HG02763 (cell line): ENCODE measurements at regions not wholly inside any gene's neighbourhood (a gene's known extent, or its start where the extent isn't known, plus 50 kb on each side); places are given as distances from the start of the nearest gene placed in this dataset.
A peak's percentile ranks its signal among the peaks of the same experiment; 100 is the strongest.

ENCODE experiments used
- ATAC-seq: cut with Tn5 transposase; IDR thresholded peaks from one replicate; pipeline ENCODE4 v1.9.1; 2021; ENCODE audit warnings: mild to moderate bottlenecking, moderate library complexity; ENCODE audit not compliant: unreplicated experiment

DNA sequence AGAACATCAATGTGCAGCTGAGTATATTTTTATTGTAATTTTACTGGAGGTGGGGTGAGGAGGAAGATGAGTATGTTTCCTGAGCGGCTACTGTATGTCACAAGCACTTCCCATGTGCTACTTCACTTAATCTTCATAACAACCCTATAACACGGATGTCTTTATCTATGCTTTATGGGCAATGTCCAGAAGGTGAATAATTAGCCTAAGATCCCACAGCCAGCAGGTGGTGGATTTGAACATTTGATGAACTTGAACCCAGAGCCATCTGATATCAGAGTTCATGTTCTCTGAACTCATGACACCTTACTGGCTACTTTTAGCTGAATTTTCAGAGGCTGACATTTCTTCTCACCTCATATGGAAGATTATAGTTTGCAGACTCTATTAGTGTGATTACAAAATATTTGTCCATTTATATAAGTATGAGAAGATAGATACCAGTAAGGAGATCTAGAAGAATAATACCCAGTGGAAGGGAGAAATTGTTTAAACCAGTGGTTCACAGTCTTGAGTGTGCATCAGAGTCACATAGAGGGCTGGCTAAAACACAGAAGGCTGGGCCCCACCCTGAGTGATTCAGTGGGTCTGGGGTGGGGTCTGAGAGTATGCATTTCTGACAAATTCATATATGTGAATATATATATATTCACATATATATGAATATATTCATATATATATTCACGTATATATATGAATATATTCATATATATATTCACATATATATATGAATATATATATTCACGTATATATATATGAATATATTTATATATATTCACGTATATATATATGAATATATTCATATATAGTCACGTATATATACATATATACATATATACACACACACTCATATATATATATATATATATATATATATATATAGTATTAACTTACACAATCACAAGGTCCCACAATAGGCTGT lies 164.4 kb upstream of the NR3C1 start:
- no peak for ATAC-seq

DNA sequence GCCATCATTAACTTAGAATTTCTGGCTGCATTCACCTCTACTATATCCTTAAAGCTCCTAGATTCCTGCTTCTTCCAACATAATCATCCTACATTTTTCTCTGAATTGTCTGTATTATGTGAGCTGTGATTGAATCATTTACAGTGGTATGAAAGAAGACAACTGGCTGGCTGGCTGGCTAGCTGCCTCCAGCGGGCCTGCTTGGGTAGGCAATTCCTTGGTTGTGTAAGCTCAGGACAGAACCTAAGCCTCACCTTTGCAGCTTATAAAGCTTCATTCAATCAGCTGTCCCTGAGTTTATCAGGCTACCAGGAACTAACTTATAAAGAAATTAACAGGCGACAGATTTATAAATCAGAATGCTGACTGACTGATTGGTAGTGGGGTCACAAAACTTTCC lies 162.7 kb upstream of the NR3C1 start:
- ATAC-seq, result no peak

DNA sequence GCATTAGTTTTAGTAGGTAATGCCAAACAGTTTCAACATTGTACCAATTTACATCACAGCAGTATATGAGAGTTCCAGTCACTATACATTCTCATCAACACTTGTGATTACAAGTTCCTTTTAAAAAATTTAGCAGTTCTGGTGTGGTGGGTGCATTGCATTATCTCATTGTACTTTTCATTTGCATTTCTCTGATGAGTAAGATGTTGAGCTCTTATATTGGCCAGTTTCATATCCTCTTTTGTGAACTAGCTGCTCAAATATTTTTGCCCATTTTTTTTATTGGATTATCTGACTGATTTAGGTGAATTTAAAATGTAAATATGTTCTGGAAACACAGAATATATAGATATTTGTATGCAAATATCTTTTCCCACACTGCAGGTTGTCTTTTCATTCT lies 160.9 kb upstream of the NR3C1 start:
- ATAC-seq, result peak; percentile 98

DNA sequence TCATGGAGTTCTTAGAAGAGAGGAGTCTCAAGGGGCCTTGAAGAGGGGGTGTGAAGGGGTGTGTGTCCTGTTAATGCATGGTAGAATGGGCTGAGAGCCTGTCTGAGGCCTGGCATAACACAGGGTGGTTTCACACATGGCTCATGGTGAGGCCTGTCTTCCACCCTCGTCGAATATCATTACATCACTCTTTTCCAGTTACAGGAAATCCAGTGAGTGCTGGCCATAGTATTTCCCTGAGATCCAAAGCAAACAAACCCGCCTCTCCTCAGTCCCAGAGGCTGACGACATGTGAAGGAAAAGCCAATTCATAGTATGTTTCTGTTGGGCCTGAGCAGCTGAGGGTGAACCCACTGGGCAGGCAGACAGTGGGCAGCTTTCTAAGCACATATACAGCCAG lies 159.4 kb upstream of the NR3C1 start:
- ATAC-seq, result no peak

DNA sequence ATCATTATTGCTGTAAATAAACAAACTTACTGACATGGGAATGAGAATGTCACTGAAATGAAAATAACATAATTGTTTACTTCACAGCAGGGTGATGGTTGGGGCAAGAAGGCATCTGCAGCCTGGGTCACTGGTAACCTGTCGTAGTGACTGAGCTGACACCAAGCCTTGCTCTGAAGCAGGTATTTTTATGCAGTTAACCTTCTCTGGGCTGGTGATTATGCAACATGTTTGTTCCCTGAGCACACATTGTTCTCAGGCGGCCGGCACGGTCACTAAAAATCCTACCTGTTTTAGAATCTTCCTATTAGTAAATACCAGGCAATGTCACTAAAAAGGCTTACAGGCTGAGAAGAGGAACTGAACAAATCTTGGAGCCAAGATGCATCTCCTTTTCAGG lies 157.7 kb upstream of the NR3C1 start:
- no peak for ATAC-seq

DNA sequence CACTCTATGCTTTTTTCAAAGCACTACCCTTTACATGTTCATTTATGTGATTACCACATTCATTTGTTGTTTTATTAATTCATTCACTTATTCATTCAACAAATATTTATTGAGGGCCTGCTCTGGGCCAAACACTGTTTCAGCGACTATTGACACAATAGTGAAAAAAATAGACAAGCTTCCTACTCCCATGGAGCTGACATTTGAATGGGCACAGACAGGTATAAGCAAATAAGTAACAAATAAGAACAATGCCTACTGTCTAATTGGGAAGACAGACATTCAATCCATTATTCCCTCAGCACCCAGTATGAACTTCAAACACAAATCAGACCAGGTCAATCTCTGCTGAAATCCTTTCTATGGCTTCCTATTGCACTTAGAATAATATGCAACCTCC lies 156.9 kb upstream of the NR3C1 start:
- ATAC-seq, result no peak

DNA sequence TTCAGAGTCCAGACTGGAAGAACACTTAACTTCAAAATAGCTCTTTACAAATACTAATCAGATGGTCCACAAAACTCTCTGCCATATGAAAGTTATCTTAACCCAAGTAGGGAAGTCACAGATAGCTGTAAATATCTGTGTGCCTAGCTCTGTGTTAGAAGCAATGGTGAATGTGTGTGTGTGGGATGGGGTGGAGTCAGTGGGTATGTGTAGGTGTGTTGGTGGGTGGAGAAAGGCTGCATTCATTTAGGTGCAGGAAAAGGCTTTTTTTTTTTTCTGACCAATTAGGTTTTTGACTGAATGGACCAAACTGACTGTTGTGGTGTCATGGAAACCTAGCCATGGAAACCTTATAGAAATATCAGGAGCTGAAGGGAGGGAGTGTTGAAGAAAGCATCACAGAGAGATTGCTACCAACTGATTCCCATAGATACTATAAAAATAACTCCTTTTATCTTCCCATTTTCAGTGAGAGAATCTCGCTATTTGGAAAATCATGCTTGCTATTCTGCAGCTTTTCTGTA lies 156.2 kb upstream of the NR3C1 start:
- no peak for ATAC-seq

DNA sequence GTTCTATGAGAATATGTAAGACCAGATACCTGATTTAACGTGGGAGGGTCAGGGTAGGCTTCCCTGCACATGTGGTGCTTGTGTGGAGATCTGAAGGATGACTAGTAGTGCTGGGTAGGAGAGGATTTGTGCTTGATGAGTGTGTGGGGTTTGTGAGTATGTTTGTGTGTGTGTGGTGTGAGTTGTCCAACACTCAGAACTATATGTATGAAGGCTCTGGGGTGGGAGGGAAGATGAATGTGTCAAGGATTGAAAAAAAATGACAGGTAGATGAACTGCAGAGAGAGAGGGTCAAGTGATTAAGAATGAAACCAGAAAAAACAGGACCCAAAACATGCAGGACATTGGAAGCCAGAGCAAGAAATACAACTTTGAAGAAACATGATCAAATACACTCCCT lies 154.6 kb upstream of the NR3C1 start:
- ATAC-seq, result no peak

DNA sequence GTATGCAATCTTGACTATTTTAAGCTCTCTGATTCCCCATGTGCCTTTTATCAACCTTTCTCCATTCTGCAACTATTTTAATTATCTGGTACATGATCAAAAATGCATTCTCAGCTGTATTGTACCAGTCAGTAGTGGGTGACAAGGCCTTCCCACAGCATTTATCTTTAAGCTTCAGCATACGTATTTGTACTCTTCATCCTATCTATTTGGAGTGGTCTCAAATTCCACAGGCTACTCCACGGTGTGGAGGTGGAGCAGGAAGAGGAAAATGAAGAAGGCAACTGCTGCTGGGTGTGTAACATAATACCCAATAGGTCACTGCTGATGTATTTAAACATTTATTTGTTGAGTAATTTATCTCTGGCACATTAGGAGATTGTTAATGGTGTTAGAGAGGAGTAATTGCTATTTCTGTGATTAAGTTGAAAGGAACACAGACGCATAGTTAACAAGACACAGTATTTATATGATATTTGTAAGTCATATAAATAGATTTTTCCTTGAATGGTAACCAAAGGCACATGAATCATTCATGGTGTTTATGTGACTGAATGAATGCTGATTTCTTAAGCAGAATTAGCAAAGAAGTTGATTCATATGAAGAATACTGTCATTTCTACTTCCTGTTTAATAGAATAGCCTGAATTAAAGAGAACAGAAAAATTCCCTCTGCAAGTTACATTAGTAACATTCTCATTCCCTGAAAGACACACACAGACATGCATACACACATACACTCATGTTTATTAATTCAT lies 153.8 kb upstream of the NR3C1 start:
- ATAC-seq, result no peak

DNA sequence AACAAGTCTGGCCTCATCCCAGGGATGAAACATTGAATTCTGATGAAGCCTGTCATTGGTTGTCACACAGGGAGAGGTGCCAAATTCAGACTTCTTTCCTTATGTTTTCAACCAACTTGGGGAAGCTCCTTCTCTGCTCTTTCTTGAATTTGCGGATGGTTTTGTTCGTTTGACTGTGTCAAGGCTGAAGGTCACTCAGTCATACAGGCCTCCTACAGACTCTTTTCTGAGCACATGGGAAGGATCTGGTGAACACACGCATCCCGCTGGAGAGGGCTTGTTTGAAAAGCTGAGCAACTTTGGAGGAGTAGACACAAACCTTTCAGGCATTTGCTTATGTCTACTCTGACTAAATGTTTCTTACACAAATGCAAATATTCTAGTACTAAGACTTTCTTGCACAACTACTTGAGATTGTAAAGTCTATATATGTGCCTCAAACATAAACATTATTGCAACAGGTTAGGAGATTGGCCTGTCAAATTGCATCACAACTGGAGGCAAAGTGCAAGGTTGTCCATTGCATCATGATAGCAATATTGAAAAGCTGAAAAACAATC lies 151.5 kb upstream of the NR3C1 start:
- ATAC-seq, result no peak

DNA sequence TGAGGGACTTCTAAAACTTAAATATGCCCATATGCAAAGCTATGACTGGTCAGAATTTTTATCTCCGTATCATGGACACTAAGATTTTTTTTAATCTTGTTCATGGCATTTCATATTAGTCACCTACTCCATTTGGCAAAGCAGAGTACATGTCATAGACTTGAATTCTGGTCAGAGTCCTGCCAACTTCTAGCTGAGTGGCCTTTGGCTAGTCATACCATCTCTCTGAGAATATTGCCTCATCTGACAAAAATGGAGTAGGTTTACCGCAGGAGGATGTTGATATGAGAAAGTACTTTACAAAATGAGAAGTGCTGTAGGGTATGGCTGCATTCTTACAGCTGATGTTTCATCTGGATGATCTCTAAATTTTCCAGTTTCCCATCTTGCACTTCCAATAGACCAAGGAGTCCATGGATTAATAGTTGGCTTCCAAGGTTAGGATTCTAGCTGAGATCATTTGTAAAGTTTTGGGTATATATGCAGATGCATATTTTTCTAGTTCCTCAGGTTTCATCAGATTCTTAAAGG lies 150.8 kb upstream of the NR3C1 start:
- no peak for ATAC-seq

DNA sequence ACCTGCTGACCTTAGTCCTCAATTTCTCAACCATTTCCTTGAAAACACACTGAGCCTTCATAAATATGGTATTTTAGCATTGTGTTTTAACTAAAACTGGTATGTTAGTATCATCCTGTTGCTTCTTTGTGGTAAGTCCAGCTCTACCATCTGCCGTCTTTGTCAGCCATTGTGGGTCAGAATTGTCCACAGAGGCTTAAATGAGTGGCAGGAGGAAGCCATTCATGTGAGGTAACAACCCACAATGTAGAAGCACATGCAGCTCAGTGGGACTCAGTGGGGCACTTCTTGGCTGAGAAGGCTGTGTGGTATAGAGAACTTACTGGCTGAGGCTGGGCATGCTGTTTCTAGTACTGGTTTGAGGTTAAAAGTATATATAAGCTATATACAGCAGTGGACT lies 149.2 kb upstream of the NR3C1 start:
- ATAC-seq, result no peak

DNA sequence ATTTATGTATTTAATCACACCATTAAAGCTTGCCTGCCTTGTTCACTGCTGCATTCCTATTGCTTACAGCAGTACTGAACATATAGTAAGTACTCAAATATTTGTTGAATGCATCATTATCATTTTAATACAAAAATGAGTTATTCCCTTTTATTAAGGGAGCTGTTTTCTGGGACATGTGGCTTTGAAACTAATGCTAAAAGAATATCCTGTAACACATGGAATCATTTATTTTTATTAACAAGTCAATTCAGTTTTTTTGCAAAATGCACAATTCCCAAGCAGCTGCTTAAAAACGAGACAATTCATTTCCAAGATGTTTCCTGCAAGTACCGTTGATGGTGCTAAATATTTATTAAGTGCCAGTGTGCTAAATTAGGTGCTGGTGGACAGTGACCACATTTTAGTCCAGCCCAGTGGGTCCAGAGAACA lies 148.3 kb upstream of the NR3C1 start:
- no peak for ATAC-seq

DNA sequence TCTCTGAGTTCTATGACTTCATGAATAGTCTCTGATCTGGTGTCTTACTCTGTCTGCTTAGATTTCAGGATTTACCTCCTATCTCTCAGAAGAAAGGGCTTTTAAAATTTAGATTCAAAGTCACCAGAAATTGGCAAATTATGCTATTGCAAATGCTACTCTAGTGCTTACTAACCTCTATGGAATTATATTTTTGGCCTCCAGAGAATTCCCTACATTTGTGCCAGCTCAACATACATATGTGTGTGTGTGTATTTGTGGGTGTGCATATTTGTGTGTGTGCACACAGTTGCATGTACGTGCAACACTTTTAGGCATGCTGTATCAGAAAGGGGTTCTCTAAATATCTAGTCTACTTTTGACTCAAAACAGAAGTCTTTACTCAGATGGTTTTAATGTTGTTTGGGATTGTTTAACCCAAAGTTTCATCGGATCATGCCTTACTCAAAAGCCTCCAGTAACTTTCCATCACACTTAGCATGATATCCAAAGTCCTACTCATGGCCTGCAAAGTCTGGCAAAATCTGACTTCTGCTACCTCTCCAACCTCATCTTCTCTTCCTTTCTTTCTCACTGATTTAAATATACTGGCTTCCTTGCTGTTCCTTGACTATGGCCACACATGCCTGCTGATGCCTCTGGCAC lies 147.6 kb upstream of the NR3C1 start:
- ATAC-seq, result no peak

DNA sequence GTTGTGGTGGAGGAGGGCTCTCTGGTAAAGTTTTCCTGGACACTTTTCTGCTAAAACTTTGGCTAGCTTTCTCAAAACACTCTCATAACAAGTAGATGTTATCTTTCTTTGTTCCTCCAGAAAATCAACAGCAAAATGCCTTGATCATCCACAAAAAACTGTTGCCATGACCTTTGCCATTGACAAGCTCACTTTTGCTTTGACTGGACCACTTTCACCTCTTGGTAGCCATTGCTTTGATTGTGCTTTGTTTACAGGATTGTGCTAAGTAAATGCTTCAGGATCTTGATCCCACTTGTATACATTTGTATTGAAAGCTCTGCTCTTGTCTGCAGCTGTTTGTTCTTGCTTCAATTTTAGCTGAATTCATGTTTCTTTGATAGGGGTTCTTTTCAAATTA lies 143.9 kb upstream of the NR3C1 start:
- ATAC-seq, result no peak

DNA sequence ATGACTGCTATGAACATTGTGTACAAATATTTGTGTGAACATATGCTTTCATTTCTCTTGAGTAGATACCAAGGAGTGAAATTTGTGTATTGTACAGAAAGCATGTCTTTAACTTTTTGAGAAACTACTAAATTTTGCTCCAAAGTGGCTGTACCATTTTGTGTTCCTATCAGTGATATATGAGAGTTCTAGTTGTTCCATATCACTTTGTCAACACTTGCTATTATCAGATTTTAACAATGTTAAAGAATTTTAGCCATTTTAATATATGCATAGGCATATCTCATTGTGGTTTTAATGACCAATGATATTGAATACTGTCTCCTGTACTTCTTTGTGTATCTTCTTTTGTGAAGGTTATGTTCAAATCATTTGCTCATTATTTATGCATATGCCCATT lies 142.9 kb upstream of the NR3C1 start:
- no peak for ATAC-seq

DNA sequence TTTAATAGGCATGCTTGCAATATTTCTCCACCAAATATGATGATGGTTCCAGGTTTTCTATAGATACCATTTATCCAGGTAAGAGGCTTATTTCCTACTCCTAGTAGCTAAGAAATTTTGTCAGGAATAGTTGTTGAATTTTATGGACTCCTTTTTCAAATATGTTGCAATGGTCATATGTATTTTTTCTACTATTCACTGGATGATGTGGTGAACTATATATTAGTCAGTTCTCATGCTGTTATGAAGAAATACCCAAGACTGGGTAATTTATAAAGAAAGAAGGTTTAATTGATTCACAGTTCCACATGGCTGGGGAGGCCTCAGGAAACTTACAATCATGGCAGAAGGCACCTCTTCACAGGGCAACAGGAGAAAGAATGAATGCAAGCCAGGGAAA lies 141.1 kb upstream of the NR3C1 start:
- ATAC-seq, result no peak

DNA sequence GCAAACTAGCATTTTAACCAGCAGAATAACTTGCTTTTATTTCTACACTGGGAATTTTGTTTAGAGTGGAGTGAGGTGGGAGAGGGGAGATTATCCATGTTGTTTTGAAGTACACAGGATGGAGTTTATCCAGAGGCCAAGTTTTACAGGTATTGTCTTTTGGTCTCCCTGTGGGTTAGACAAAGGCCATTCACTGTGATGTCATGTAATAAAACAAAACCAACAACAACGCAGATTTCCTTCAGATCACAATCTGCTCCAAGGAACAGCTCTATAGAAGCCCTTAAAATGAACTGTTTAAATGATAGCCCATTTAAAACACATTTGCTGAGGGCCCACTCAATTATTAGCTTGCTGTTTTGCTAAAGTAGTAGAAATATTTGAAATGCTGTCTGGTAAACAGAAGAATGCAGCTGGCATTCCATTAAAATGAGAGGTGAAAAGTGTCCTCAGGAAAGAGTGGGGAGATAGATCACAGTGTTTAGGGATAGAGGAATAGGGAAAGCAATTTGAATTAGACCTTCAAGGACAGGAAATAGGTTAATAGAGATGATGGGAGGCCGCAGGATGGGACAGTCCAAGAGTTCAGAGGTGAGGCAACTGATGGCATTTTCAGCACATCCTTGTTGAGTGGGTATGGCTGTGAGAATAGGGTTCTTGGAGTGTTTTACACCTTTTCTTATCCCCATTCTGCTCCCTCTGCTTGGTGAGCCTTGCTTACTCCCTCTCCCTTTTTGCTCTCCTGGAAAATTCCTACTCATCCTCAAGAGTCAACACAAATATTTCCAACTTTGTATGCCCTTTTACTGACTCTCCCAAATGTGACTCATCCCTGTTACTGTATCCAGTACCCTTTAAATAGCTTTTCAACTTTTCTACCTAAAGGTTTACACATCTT lies 140.1 kb upstream of the NR3C1 start:
- no peak for ATAC-seq

DNA sequence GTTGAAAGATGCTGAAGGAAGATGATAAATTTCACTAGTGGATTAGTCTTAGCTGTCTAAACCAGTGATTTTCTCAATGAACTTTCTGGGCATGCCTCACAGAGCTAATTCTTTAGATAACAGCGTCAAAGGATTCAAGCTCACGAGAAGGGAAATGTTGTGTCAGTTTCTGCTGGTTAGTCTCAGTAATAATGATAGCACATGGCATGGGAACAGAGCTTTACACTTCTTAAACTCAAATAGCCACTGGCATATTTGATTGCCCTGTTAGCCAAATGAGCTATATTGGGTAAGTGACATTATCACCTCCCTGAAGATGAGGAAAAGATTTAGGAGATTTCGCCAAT lies 139.3 kb upstream of the NR3C1 start:
- no peak for ATAC-seq
